ENCODE measurements at regions not wholly inside any gene's neighbourhood (a gene's known extent, or its start where the extent isn't known, plus 50 kb on each side); places are given as distances from the start of the nearest gene placed in this dataset.

DNA sequence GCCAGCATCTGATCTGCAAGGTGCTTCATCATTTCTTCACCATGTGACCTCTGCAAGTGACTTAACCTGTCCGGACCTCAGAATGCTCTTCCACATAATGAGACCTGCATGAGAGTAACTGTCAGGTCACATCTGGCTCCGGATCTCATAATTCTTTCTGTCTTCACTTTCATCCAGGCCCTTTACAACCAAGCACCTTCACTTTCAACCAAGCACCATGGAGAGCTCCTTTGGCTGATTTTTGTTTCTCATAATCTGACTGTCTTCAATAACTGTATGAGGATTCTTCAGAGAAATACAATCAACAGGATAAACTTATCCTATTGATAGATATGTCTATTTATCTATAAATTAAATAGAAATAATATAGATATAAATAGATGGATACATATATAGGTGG lies 148.1 kb downstream of the VCX3A start:
- H3K9ac ChIP-seq (ENCODE audit: low read length): no peak overlapping the region
- H3K4me1 ChIP-seq (ENCODE audit: insufficient read depth, low read length): no peaks in the 10 kb centered on the region
- H3K9me3 ChIP-seq (ENCODE audit: low read length): no peaks in the 10 kb centered on the region
- intact Hi-C loops (cut with micrococcal nuclease): no loop called here
- no peaks in the 10 kb centered on the region for H3K79me2 ChIP-seq (ENCODE audit: low read length)
- H3F3A ChIP-seq (ENCODE audit: low read length, unreplicated experiment): no peaks in the 10 kb centered on the region
- TF ChIP-seq EZH2 (IDR thresholded peaks at IDR 0.05; ENCODE audit: low read length, unreplicated experiment): no peak
- TF ChIP-seq, protein P1, sequence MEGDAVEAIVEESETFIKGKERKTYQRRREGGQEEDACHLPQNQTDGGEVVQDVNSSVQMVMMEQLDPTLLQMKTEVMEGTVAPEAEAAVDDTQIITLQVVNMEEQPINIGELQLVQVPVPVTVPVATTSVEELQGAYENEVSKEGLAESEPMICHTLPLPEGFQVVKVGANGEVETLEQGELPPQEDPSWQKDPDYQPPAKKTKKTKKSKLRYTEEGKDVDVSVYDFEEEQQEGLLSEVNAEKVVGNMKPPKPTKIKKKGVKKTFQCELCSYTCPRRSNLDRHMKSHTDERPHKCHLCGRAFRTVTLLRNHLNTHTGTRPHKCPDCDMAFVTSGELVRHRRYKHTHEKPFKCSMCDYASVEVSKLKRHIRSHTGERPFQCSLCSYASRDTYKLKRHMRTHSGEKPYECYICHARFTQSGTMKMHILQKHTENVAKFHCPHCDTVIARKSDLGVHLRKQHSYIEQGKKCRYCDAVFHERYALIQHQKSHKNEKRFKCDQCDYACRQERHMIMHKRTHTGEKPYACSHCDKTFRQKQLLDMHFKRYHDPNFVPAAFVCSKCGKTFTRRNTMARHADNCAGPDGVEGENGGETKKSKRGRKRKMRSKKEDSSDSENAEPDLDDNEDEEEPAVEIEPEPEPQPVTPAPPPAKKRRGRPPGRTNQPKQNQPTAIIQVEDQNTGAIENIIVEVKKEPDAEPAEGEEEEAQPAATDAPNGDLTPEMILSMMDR (conservative IDR thresholded peaks at IDR 0.05; ENCODE audit: low read depth, low read length): no peak
- TF ChIP-seq EZH2phosphoT487 (IDR thresholded peaks at IDR 0.05; ENCODE audit: borderline replicate concordance, low read length): no peak
- BruUV-seq (replicated peaks): no TSS peak
- no peaks in the 10 kb centered on the region for H3K36me3 ChIP-seq (ENCODE audit: low read depth, low read length)
- ChIA-PET CTCF (no interaction called here), POLR2A (ENCODE audit: unreplicated experiment) (no interaction called here)
- H4K20me1 ChIP-seq (ENCODE audit: low read length): no peaks in the 10 kb centered on the region
- H3K27me3 ChIP-seq (ENCODE audit: low read length): no peaks in the 10 kb centered on the region
- ATAC-seq (no peak), DNase-seq (no peak)
- no peaks in the 10 kb centered on the region for H3K9me2 ChIP-seq (replicated peaks; ENCODE audit: low read length)
- no peak overlapping the region for H2AFZ ChIP-seq (ENCODE audit: low read length)
- H3K4me3 ChIP-seq (ENCODE audit: low read length): no peak overlapping the region
- no peak overlapping the region for H3K4me2 ChIP-seq (ENCODE audit: low read length)
- no peak overlapping the region for H3K27ac ChIP-seq (ENCODE audit: low read length)

DNA sequence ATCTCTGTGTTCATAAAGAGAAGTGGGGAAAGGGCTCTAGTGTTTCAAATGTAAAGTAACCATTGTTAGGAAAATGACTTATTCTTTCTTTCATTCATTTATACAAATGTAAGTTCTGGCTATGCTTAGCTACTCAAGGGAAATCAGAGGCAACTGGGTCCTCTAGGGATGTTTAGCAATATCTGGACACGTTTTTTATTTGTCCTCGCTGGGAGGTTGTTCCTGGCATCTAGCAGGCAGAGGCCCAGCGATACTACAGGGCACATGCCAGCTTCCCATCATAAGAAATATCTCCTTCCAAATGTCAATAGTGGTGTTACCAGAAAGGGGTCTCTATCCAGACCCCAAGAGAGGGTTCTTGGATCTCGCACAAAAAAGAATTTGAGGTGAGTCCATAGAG lies 150.0 kb downstream of the VCX3A start:
- Histone ChIP-seq H2AFZ (ENCODE audit: low read length) (no peak overlapping the region), H3K27me3 (ENCODE audit: low read length) (no peaks in the 10 kb centered on the region), H3K36me3 (ENCODE audit: low read depth, low read length) (no peaks in the 10 kb centered on the region), H3F3A (ENCODE audit: low read length, unreplicated experiment) (no peaks in the 10 kb centered on the region), H3K4me2 (ENCODE audit: low read length) (no peak overlapping the region), H3K79me2 (ENCODE audit: low read length) (no peaks in the 10 kb centered on the region), H4K20me1 (ENCODE audit: low read length) (no peaks in the 10 kb centered on the region), H3K27ac (ENCODE audit: low read length) (no peak overlapping the region), H3K9me3 (ENCODE audit: low read length) (no peaks in the 10 kb centered on the region), H3K9ac (ENCODE audit: low read length) (no peak overlapping the region), H3K9me2 (replicated peaks; ENCODE audit: low read length) (no peaks in the 10 kb centered on the region), H3K4me1 (ENCODE audit: insufficient read depth, low read length) (no peaks in the 10 kb centered on the region), H3K4me3 (ENCODE audit: low read length) (no peak overlapping the region)
- no peak for TF ChIP-seq EZH2 (IDR thresholded peaks at IDR 0.05; ENCODE audit: low read length, unreplicated experiment)
- TF ChIP-seq, protein P1 (conservative IDR thresholded peaks at IDR 0.05; ENCODE audit: low read depth, low read length): no peak
- TF ChIP-seq EZH2phosphoT487 (IDR thresholded peaks at IDR 0.05; ENCODE audit: borderline replicate concordance, low read length): no peak
- ChIA-PET CTCF (no interaction called here), POLR2A (ENCODE audit: unreplicated experiment) (no interaction called here)
- DNase-seq (no peak), ATAC-seq (no peak)
- intact Hi-C loops (cut with micrococcal nuclease): no loop called here
- no TSS peak for BruUV-seq (replicated peaks)

DNA sequence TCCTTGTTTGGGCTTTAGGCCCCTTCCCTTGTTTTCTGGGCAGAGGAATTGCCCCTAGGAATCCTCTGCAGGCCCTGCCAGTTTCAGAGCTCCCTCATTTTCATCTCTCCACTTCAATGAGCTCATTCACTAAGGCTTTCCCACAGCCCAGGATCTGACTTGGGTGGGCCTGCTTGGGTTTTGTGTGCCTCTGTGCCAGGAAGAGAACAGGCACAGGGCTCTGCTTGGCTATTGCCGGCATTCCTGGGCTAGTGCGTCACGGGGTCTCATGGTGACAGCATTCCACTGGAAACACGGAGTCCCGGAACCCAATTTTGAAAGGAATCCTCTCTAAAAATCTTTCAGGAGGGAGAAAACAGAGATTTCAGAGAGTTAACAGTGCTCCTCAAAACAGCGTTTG lies 150.5 kb downstream of the VCX3A start:
- DNase-seq (no peak), ATAC-seq (no peak)
- Histone ChIP-seq H3K9me2 (replicated peaks; ENCODE audit: low read length) (no peaks in the 10 kb centered on the region), H4K20me1 (ENCODE audit: low read length) (no peaks in the 10 kb centered on the region), H3K4me1 (ENCODE audit: insufficient read depth, low read length) (no peaks in the 10 kb centered on the region), H3K4me3 (ENCODE audit: low read length) (no peak overlapping the region), H3K79me2 (ENCODE audit: low read length) (no peaks in the 10 kb centered on the region), H3K9ac (ENCODE audit: low read length) (no peak overlapping the region), H3F3A (ENCODE audit: low read length, unreplicated experiment) (no peaks in the 10 kb centered on the region), H3K27me3 (ENCODE audit: low read length) (no peaks in the 10 kb centered on the region), H3K9me3 (ENCODE audit: low read length) (no peaks in the 10 kb centered on the region), H2AFZ (ENCODE audit: low read length) (no peak overlapping the region), H3K4me2 (ENCODE audit: low read length) (no peak overlapping the region), H3K36me3 (ENCODE audit: low read depth, low read length) (no peaks in the 10 kb centered on the region), H3K27ac (ENCODE audit: low read length) (no peak overlapping the region)
- CTCF ChIA-PET: no interaction called here
- POLR2A ChIA-PET (ENCODE audit: unreplicated experiment): no interaction called here
- TF ChIP-seq, protein P1 (conservative IDR thresholded peaks at IDR 0.05; ENCODE audit: low read depth, low read length): no peak
- TF ChIP-seq EZH2 (IDR thresholded peaks at IDR 0.05; ENCODE audit: low read length, unreplicated experiment): no peak
- no peak for TF ChIP-seq EZH2phosphoT487 (IDR thresholded peaks at IDR 0.05; ENCODE audit: borderline replicate concordance, low read length)
- BruUV-seq (replicated peaks): no TSS peak
- intact Hi-C loops (cut with micrococcal nuclease): no loop called here
